Neural progenitor cell (in vitro differentiated cells): ENCODE measurements at regions not wholly inside any gene's neighbourhood (a gene's known extent, or its start where the extent isn't known, plus 50 kb on each side); places are given as distances from the start of the nearest gene placed in this dataset.

Experiments
- DNase-seq: peaks from one replicate; pipeline ENCODE4 v3.0.0-alpha.2; 2016; ENCODE audit warnings: low spot score
- H2AFZ ChIP-seq: fragments of 200-600 bp; sonication (generic); replicated peaks from 2 replicates; pipeline ENCODE4 v1.6.1; 2016; ENCODE audit warnings: antibody characterized with exemption
- H3F3A ChIP-seq: fragments of 200-600 bp; sonication (generic); 2 replicates; pipeline ENCODE4 v1.6.1; 2016; ENCODE audit warnings: antibody characterized with exemption, low read depth
- H3K27ac ChIP-seq: fragments of 200-600 bp; sonication (generic); 2 replicates; pipeline ENCODE4 v1.5.1; 2016; ENCODE audit warnings: mild to moderate bottlenecking
- H3K27me3 ChIP-seq: fragments of 200-600 bp; sonication (generic); 2 replicates; pipeline ENCODE4 v1.6.1; 2016; ENCODE audit warnings: mild to moderate bottlenecking, moderate library complexity
- H3K36me3 ChIP-seq: fragments of 200-600 bp; sonication (generic); 2 replicates; pipeline ENCODE4 v1.5.1; 2016
- H3K4me1 ChIP-seq: fragments of 200-600 bp; sonication (generic); 2 replicates; pipeline ENCODE4 v1.6.1; 2016; ENCODE audit warnings: mixed run types
- H3K4me2 ChIP-seq: fragments of 200-600 bp; sonication (generic); 2 replicates; pipeline ENCODE4 v1.6.1; 2016
- H3K4me3 ChIP-seq: fragments of 200-600 bp; sonication (generic); 2 replicates; pipeline ENCODE4 v1.5.1; 2016
- H3K79me2 ChIP-seq: fragments of 200-600 bp; sonication (generic); 2 replicates; pipeline ENCODE4 v1.6.1; 2016; ENCODE audit warnings: low read depth
- H3K9ac ChIP-seq: fragments of 200-600 bp; sonication (generic); 2 replicates; pipeline ENCODE4 v1.6.1; 2016
- H3K9me3 ChIP-seq: fragments of 200-600 bp; sonication (generic); 2 replicates; pipeline ENCODE4 v1.5.1; 2016; ENCODE audit warnings: low read depth
- H4K20me1 ChIP-seq: fragments of 200-600 bp; sonication (generic); 2 replicates; pipeline ENCODE4 v1.6.1; 2016; ENCODE audit warnings: low read depth
- H3K27ac Mint-ChIP-seq: 3 replicates; pipeline ENCODE4 v1.8.0; 2021; ENCODE audit warnings: mixed read lengths
- H3K27me3 Mint-ChIP-seq: 2 replicates; pipeline ENCODE4 v1.8.0; 2022; ENCODE audit warnings: low read depth, mild to moderate bottlenecking, inconsistent platforms, moderate library complexity, mixed read lengths; ENCODE audit not compliant: insufficient read depth
- H3K36me3 Mint-ChIP-seq: 3 replicates; pipeline ENCODE4 v1.8.0; 2021; ENCODE audit warnings: mixed read lengths
- H3K4me1 Mint-ChIP-seq: 3 replicates; pipeline ENCODE4 v1.8.0; 2021; ENCODE audit warnings: mixed read lengths
- H3K4me3 Mint-ChIP-seq: 3 replicates; pipeline ENCODE4 v1.8.0; 2021; ENCODE audit warnings: mild to moderate bottlenecking, moderate library complexity, mixed read lengths
- H3K9me3 Mint-ChIP-seq: 3 replicates; pipeline ENCODE4 v1.8.0; 2020; ENCODE audit warnings: mixed read lengths
- CTCF ChIP-seq: fragments of 200-600 bp; sonication (generic); IDR thresholded peaks from 2 replicates; pipeline ENCODE4 v1.5.1; 2017; ENCODE audit warnings: antibody characterized with exemption, mild to moderate bottlenecking
- EZH2 ChIP-seq: fragments of 200-600 bp; sonication (generic); IDR thresholded peaks from 2 replicates; pipeline ENCODE4 v1.6.1; 2017; ENCODE audit warnings: antibody characterized with exemption, mild to moderate bottlenecking, moderate library complexity
- EZH2phosphoT487 ChIP-seq: fragments of 200-600 bp; sonication (generic); IDR thresholded peaks from 2 replicates; pipeline ENCODE4 v1.6.1; 2017; ENCODE audit warnings: antibody characterized with exemption

- Mint-ChIP-seq H3K9me3 (peaks cover 8% of the 10 kb centered on the region), H3K36me3 (peaks cover 7% of the 10 kb centered on the region), H3K27ac (no peak overlapping the region), H3K4me1 (no peaks in the 10 kb centered on the region), H3K27me3 (peaks cover 3% of the 10 kb centered on the region), H3K4me3 (no peak overlapping the region)
- H3K36me3 ChIP-seq = no peaks in the 10 kb centered on the region
- no peak overlapping the region for H3K4me3 ChIP-seq
- H3K79me2 ChIP-seq = no peaks in the 10 kb centered on the region
- H4K20me1 ChIP-seq = no peaks in the 10 kb centered on the region
- no peak overlapping the region for H3K27ac ChIP-seq
- TF ChIP-seq EZH2phosphoT487 = no peak
- no peak for TF ChIP-seq EZH2
- TF ChIP-seq CTCF = no peak
- H3K4me1 ChIP-seq = no peaks in the 10 kb centered on the region
- no peaks in the 10 kb centered on the region for H3K9me3 ChIP-seq
- no peak overlapping the region for H3K4me2 ChIP-seq
- H3F3A ChIP-seq = no peaks in the 10 kb centered on the region
- DNase-seq = no peak
- H3K27me3 ChIP-seq = no peaks in the 10 kb centered on the region
- H3K9ac ChIP-seq = no peak overlapping the region
- no peak overlapping the region for H2AFZ ChIP-seq
Measured at GRCh38 chr12:9347328-9348127, 139.3 kb upstream of the PZP start.

GRCh38 chr12:9346866-9347327 lies 138.7 kb upstream of the PZP start:
- H3K4me3 Mint-ChIP-seq = no peak overlapping the region
- H3K9ac ChIP-seq = no peak overlapping the region
- no peaks in the 10 kb centered on the region for H4K20me1 ChIP-seq
- H2AFZ ChIP-seq = no peak overlapping the region
- H3K27me3 Mint-ChIP-seq = no peaks in the 10 kb centered on the region
- H3K4me2 ChIP-seq = no peak overlapping the region
- no peaks in the 10 kb centered on the region for H3K79me2 ChIP-seq
- DNase-seq = no peak
- H3K27me3 ChIP-seq = no peaks in the 10 kb centered on the region
- H3K27ac Mint-ChIP-seq = no peak overlapping the region
- H3K36me3 ChIP-seq = no peaks in the 10 kb centered on the region
- peaks cover 3% of the 10 kb centered on the region for H3K36me3 Mint-ChIP-seq
- H3K4me3 ChIP-seq = no peak overlapping the region
- no peak for TF ChIP-seq CTCF
- TF ChIP-seq EZH2phosphoT487 = no peak
- TF ChIP-seq EZH2 = no peak
- no peaks in the 10 kb centered on the region for H3K4me1 Mint-ChIP-seq
- H3K9me3 ChIP-seq = no peaks in the 10 kb centered on the region
- no peak overlapping the region for H3K27ac ChIP-seq
- peaks cover 3% of the 10 kb centered on the region for H3K9me3 Mint-ChIP-seq
- H3K4me1 ChIP-seq = no peaks in the 10 kb centered on the region
- no peaks in the 10 kb centered on the region for H3F3A ChIP-seq

- Histone ChIP-seq H3F3A (no peaks in the 10 kb centered on the region), H3K4me2 (no peak overlapping the region), H3K79me2 (no peaks in the 10 kb centered on the region), H3K9ac (no peak overlapping the region), H3K4me3 (no peak overlapping the region), H3K4me1 (no peaks in the 10 kb centered on the region), H3K27ac (no peak overlapping the region), H3K36me3 (no peaks in the 10 kb centered on the region), H2AFZ (no peak overlapping the region), H3K27me3 (no peaks in the 10 kb centered on the region), H4K20me1 (no peaks in the 10 kb centered on the region), H3K9me3 (no peaks in the 10 kb centered on the region)
- Mint-ChIP-seq H3K27me3 (no peaks in the 10 kb centered on the region), H3K27ac (no peak overlapping the region), H3K36me3 (peaks cover 3% of the 10 kb centered on the region), H3K9me3 (no peaks in the 10 kb centered on the region), H3K4me3 (no peak overlapping the region), H3K4me1 (peaks cover 2% of the 10 kb centered on the region)
- no peak for TF ChIP-seq EZH2
- TF ChIP-seq CTCF = no peak
- no peak for TF ChIP-seq EZH2phosphoT487
- no peak for DNase-seq
Measured at GRCh38 chr12:9345171-9345570, 137.0 kb upstream of the PZP start.
